ENCODE measurements at regions not wholly inside any gene's neighbourhood (a gene's known extent, or its start where the extent isn't known, plus 50 kb on each side); places are given as distances from the start of the nearest gene placed in this dataset.

DNA sequence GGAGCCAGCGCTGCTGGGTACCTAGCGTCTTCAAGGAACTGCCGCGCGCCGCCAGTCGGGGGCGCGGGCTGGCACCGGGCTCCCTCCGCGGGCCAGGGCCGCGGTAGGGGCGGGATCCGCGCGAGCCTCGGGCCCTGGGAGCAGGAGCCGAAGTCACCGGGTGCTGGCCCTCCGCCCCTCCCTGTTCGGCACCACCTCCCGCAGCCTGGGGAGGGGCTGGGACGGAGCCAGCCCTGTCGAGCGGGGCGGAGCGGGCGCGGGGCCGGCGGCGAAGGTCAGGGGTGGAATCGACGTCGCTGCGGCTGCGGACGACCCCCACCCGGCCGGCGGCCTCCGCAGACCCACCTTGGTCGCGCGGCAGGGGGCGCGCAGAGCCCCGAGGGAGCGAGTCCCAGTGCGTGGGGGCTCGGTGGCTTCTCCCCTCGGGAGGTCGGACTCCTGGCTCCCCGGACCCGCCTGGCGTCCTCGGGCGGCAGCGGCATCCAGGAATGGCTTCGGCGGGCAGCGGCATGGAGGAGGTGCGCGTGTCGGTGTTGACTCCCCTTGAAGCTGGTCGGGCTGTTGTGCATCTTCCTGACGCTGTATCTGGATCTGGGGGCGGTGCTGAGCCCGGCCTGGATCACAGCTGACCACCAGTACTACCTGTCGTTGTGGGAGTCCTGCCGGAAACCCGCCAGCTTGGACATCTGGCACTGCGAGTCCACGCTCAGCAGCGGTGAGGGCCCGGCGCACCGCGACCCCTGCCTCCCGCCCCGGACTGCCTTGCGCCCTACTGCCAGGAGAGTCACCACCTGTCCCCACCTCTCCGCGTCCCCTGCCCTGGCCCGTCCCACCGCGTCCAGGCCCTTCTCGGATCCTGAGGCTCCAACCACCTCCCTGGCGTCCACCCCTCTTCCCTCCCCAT is 50.5 kb upstream of the FAM47C start:
- TF ChIP-seq EZH2 (IDR thresholded peaks at IDR 0.05; ENCODE audit: insufficient read depth, poor library complexity, severe bottlenecking) (no peak), EZH2phosphoT487 (IDR thresholded peaks at IDR 0.05; ENCODE audit: insufficient read depth, low read depth) (no peak)

Measured in GM23248 (cell line).